IMR-90 (cell line): ENCODE measurements at regions not wholly inside any gene's neighbourhood (a gene's known extent, or its start where the extent isn't known, plus 50 kb on each side); places are given as distances from the start of the nearest gene placed in this dataset.

Source experiments
- ATAC-seq: fragments of 200-7000 bp; cut with Tn5 transposase; 2 replicates; pipeline ENCODE4 v1.9.1; 2020; ENCODE audit warnings: low read depth, mild to moderate bottlenecking, moderate library complexity
- BruUV-seq: library from RNA; stranded (reverse); fragments of 400-500 nt; replicated peaks from 2 replicates; lab custom pipeline; 2021; lab: Mats Ljungman, UMichigan
- CTCF ChIA-PET: fragments of 300-600 bp; formaldehyde crosslinking; extraction: SDS; loops from one replicate; lab custom pipeline; 2021; ENCODE audit warnings: antibody characterized with exemption; lab: Yijun Ruan, JAX
- POLR2A ChIA-PET: fragments of 300-600 bp; sonication (Branson Sonifier 250); formaldehyde crosslinking; loops from one replicate; lab custom pipeline; 2022; ENCODE audit warnings: antibody characterized with exemption; ENCODE audit not compliant: unreplicated experiment; lab: Charles Lee
- DNase-seq: peaks from one replicate; pipeline ENCODE4 v3.0.0; 2013
- H2AFZ ChIP-seq: replicated peaks from 2 replicates; pipeline ENCODE3; 2013; ENCODE audit warnings: low read length, mild to moderate bottlenecking; ENCODE audit not compliant: poor library complexity
- H2AK5ac ChIP-seq: 2 replicates; pipeline ENCODE4 v1.6.1; 2013; ENCODE audit warnings: low read depth, low read length, inconsistent platforms
- H2AK9ac ChIP-seq: replicated peaks from 2 replicates; pipeline ENCODE3; 2013; ENCODE audit warnings: mild to moderate bottlenecking, low read depth, low read length, moderate library complexity; ENCODE audit not compliant: poor library complexity
- H2BK120ac ChIP-seq: 2 replicates; pipeline ENCODE4 v1.6.1; 2013; ENCODE audit warnings: low read depth, low read length, inconsistent platforms
- H2BK15ac ChIP-seq: 3 replicates; pipeline ENCODE4 v1.6.1; 2013; ENCODE audit warnings: low read depth, low read length, inconsistent platforms
- H2BK20ac ChIP-seq: 2 replicates; pipeline ENCODE4 v1.6.1; 2013; ENCODE audit warnings: low read depth, mild to moderate bottlenecking, inconsistent platforms, low read length, moderate library complexity
- H2BK5ac ChIP-seq: 2 replicates; pipeline ENCODE4 v1.6.1; 2013; ENCODE audit warnings: mild to moderate bottlenecking, low read depth, low read length, inconsistent platforms; ENCODE audit not compliant: poor library complexity, severe bottlenecking
- H3K14ac ChIP-seq: replicated peaks from 2 replicates; pipeline ENCODE4 v1.6.1; 2013; ENCODE audit warnings: low read depth, low read length, inconsistent platforms
- H3K18ac ChIP-seq: 2 replicates; pipeline ENCODE4 v1.6.1; 2013; ENCODE audit warnings: low read depth, low read length, control low read depth
- H3K23ac ChIP-seq: 2 replicates; pipeline ENCODE4 v1.6.1; 2013; ENCODE audit warnings: low read depth, low read length, inconsistent platforms
- H3K27ac ChIP-seq: 2 replicates; pipeline ENCODE4 v1.5.1; 2013; ENCODE audit warnings: mild to moderate bottlenecking, control low read depth, low read length; ENCODE audit not compliant: insufficient read depth
- H3K27me3 ChIP-seq: 2 replicates; pipeline ENCODE4 v1.6.1; 2013; ENCODE audit warnings: low read length; ENCODE audit not compliant: control insufficient read depth, insufficient read depth
- H3K36me3 ChIP-seq: 2 replicates; pipeline ENCODE4 v1.6.1; 2013; ENCODE audit warnings: low read length, mixed read lengths; ENCODE audit not compliant: control insufficient read depth, insufficient read depth
- H3K4ac ChIP-seq: 2 replicates; pipeline ENCODE4 v1.6.1; 2013; ENCODE audit warnings: low read depth, low read length, inconsistent platforms
- H3K4me1 ChIP-seq: 2 replicates; pipeline ENCODE4 v1.6.1; 2013; ENCODE audit warnings: low read length, mixed read lengths; ENCODE audit not compliant: control insufficient read depth, insufficient read depth
- H3K4me2 ChIP-seq: 2 replicates; pipeline ENCODE4 v1.6.1; 2013; ENCODE audit warnings: low read depth, mild to moderate bottlenecking, control low read depth, low read length, moderate library complexity
- H3K4me3 ChIP-seq: 2 replicates; pipeline ENCODE4 v1.5.1; 2013; ENCODE audit warnings: low read depth, mild to moderate bottlenecking, control low read depth, low read length, moderate library complexity; ENCODE audit not compliant: insufficient read depth
- H3K56ac ChIP-seq: 2 replicates; pipeline ENCODE4 v1.6.1; 2013; ENCODE audit warnings: low read length, inconsistent platforms; ENCODE audit not compliant: insufficient read depth; ENCODE audit errors: extremely low read depth
- H3K79me1 ChIP-seq, 2 experiments: 2 replicates each; pipeline ENCODE4 v1.6.1; 2013; ENCODE audit warnings: low read length in 2 of 2, inconsistent platforms in 1 of 2, low read depth in 1 of 2
- H3K9ac ChIP-seq: 2 replicates; pipeline ENCODE4 v1.6.1; 2013; ENCODE audit warnings: low read depth, low read length, control low read depth
- H3K9me1 ChIP-seq: 2 replicates; pipeline ENCODE4 v1.6.1; 2013; ENCODE audit warnings: low read length, inconsistent platforms; ENCODE audit not compliant: insufficient read depth
- H3K9me3 ChIP-seq: 2 replicates; pipeline ENCODE4 v1.6.1; 2013; ENCODE audit warnings: low read length; ENCODE audit not compliant: control insufficient read depth, insufficient read depth
- H4K20me1 ChIP-seq: 2 replicates; pipeline ENCODE4 v1.6.1; 2013; ENCODE audit warnings: low read length, inconsistent platforms; ENCODE audit not compliant: insufficient read depth
- H4K5ac ChIP-seq: 2 replicates; pipeline ENCODE4 v1.6.1; 2013; ENCODE audit warnings: mild to moderate bottlenecking, low read depth, low read length, control low read depth
- H4K8ac ChIP-seq, 2 experiments: 2 replicates each; pipeline ENCODE4 v1.6.1; 2013; ENCODE audit warnings: low read depth in 2 of 2, low read length in 2 of 2, control low read depth in 1 of 2, inconsistent platforms in 1 of 2
- H4K91ac ChIP-seq: 2 replicates; pipeline ENCODE4 v1.6.1; 2013; ENCODE audit warnings: low read depth, low read length, inconsistent platforms; ENCODE audit not compliant: insufficient read depth
- MAFK ChIP-seq: IDR thresholded peaks from 2 replicates; pipeline ENCODE4 v1.6.1; 2012; ENCODE audit warnings: low read depth, low read length, improper control_type of control experiment
- MXI1 ChIP-seq: IDR thresholded peaks from 2 replicates; pipeline ENCODE4 v1.6.1; 2012; ENCODE audit warnings: low read depth, mild to moderate bottlenecking, low read length, moderate library complexity, borderline replicate concordance
- WGBS, 2 experiments: methylation state at CpG; one replicate each; pipeline versions ENCODE4 v1.1.5 to v1.1.7; 2013; ENCODE audit warnings: missing lambda C conversion rate in 2 of 2; ENCODE audit not compliant: insufficient read length in 1 of 2; ENCODE audit errors: extremely low coverage in 2 of 2; 5-methylcytosine and 5-hydroxymethylcytosine counted together
- dilution Hi-C: fragments of 300-500 bp; cut with HindIII; formaldehyde crosslinking; loops from one replicate; pipeline ENCODE4 v1.14.3; 2018; ENCODE audit warnings: low sequenced_read_pairs; ENCODE audit not compliant: unreplicated experiment
- in situ Hi-C: fragments of 300-500 bp; cut with MboI; formaldehyde crosslinking; loops from 3 replicates; pipeline ENCODE4 v1.14.3; 2019; ENCODE audit warnings: low sequenced_read_pairs, inconsistent platforms, mixed read lengths
- intact Hi-C: fragments of 100-400 bp; cut with micrococcal nuclease; formaldehyde crosslinking; loops from 2 replicates; pipeline ENCODE4 v1.10.0; 2022

- Histone ChIP-seq H4K5ac (no peak overlapping the region), H2BK5ac (no peak overlapping the region), H3K9ac (no peak overlapping the region), H3K4me1 (no peaks in the 10 kb centered on the region), H4K8ac (no peak overlapping the region), H2AFZ (no peak overlapping the region), H4K20me1 (no peaks in the 10 kb centered on the region), H3K56ac (no peak overlapping the region), H3K18ac (no peak overlapping the region), H3K27me3 (0 out of 2 replicates have a peak, but pooled peaks cover 2% of the 10 kb centered on the region), H3K4me2 (no peak overlapping the region), H2BK15ac (no peak overlapping the region), H3K9me1 (no peaks in the 10 kb centered on the region), H4K91ac (no peak overlapping the region), H3K79me1 (no peaks in the 10 kb centered on the region), H3K36me3 (no peaks in the 10 kb centered on the region), H2BK120ac (no peak overlapping the region), H2BK20ac (no peak overlapping the region), H3K4me3 (no peak overlapping the region), H3K23ac (no peak overlapping the region), H2AK9ac (no peak overlapping the region), H3K4ac (no peak overlapping the region), H2AK5ac (no peak overlapping the region), H3K9me3 (0 out of 2 replicates have a peak, but pooled peaks cover 2% of the 10 kb centered on the region), H3K27ac (no peak overlapping the region), H3K14ac (no peak overlapping the region)
- dilution Hi-C loops: no loop called here
- ChIA-PET CTCF (no interaction called here), POLR2A (no interaction called here)
- ATAC-seq: no peak
- no TSS peak for BruUV-seq
- no peak for TF ChIP-seq MAFK
- no peak for TF ChIP-seq MXI1
- intact Hi-C loops: no loop called here
- no peak for DNase-seq
- WGBS, 2 experiments: 0% methylated on average over 1 of the region's 4 CpGs; no CpG with 5 or more reads in 1 of the 2 experiments
- in situ Hi-C loops: no loop called here
Measured at GRCh38 chr14:76617440-76617839, 143.8 kb upstream of the VASH1 start.
